Omental fat pad (tissue), 3 donors: ENCODE measurements at regions not wholly inside any gene's neighbourhood (a gene's known extent, or its start where the extent isn't known, plus 50 kb on each side); places are given as distances from the start of the nearest gene placed in this dataset.

Experiments used
- ATAC-seq: fragments of 150-250 bp; one replicate; pipeline ENCODE4 v1.9.1; 2016; ENCODE audit warnings: mild to moderate bottlenecking, moderate library complexity; ENCODE audit not compliant: low FRiP score
- DNase-seq: peaks from one replicate; pipeline ENCODE4 v3.0.0-alpha.2; 2019; ENCODE audit warnings: low spot score
- CTCF ChIP-seq, 3 donors: fragments of 450-650 bp; IDR thresholded peaks; one replicate each; pipeline ENCODE4 v1.5.1; 2016 to 2017; ENCODE audit warnings: antibody characterized with exemption in 3 of 3, mild to moderate bottlenecking in 3 of 3, moderate library complexity in 2 of 3

GRCh38 chr21:24729568-24729967, 877.7 kb downstream of the MRPL39 start:
- TF ChIP-seq CTCF (IDR thresholded peaks at IDR 0.05) = no peak
- no peak for ATAC-seq
- DNase-seq = no peak

GRCh38 chr21:24727803-24728440, 879.4 kb downstream of the MRPL39 start:
- no peak for DNase-seq
- no peak for ATAC-seq
- no peak for TF ChIP-seq CTCF (IDR thresholded peaks at IDR 0.05)

- no peak for ATAC-seq
- no peak for TF ChIP-seq CTCF (IDR thresholded peaks at IDR 0.05)
- no peak for DNase-seq
These were observed 890.9 kb downstream of the MRPL39 start for GRCh38 chr21:24716281-24716918.

- no peak for ATAC-seq
- no peak for TF ChIP-seq CTCF (IDR thresholded peaks at IDR 0.05)
- no peak for DNase-seq
These were observed 892.6 kb downstream of the MRPL39 start for GRCh38 chr21:24714646-24715200.

DNA sequence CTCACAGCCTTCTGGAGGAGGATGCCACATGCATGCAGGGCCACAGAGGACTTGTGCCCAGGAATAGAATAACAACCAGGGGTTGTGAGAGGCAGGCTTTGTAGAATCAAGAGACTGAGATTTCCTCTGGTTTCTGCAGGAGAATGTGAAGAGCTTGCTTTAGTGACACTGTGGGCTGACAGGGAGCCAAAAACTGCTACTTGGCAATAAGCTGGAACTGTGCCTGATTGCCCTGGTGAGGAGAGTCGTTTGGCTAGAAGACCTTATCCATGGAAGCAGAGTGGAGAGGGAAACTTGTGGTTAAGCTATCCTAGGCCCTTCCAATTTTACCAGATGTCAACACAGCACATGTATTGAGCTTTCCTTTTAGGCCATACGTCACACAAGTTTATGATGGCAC, 902.1 kb downstream of the MRPL39 start:
- TF ChIP-seq CTCF (IDR thresholded peaks at IDR 0.05) = no peak
- DNase-seq = no peak
- ATAC-seq = no peak

GRCh38 chr21:24693779-24694178, 913.5 kb downstream of the MRPL39 start:
- ATAC-seq (no peak), DNase-seq (no peak)
- TF ChIP-seq CTCF (IDR thresholded peaks at IDR 0.05) = no peak

DNA sequence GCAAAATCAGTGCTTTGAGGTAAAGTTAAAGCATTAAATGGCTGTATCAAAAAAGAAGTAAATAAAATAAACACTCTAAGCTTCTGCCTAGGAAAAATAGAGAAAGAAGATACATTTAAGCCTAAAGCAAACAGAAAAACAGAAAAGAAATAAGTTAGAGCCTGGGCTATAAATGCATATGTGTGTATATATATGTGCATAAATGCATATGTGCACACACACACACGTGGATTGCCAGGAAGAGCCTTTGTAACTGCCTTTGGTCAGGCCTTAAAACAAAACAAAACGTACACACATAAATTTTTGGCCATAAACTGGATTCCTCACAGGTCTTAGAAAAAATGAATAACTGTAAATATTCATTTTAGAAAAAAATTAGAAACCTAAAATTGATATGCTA, 925.8 kb downstream of the MRPL39 start:
- no peak for DNase-seq
- no peak for ATAC-seq

More for the DNA sequence above, 925.8 kb downstream of the MRPL39 start:
- TF ChIP-seq CTCF (IDR thresholded peaks at IDR 0.05) = no peak
